ENCODE measurements at regions not wholly inside any gene's neighbourhood (a gene's known extent, or its start where the extent isn't known, plus 50 kb on each side); places are given as distances from the start of the nearest gene placed in this dataset.

DNA sequence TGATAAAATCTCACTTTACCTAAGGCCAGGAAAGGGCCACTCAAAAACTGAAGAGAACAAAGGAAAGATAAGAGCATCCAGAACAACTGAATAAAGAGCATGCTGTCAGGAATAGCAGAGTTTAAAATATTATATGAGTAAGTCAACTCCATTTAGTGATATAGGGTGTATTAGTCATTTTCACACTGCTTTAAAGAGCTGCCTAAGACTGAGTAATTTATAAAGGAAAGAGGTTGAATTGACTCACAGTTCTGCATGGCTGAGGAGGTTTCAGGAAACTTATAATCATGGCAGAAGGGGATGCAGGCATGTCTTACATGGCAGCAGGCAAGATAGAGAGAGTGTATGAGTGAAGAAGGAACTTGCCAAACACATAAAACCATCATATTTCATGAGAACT lies 778.0 kb upstream of the NECTIN3 start:
- no peaks in the 10 kb centered on the region for H3K36me3 ChIP-seq (ENCODE audit: control insufficient read depth in 4 of 4, insufficient read depth in 3 of 4, low read depth in 1 of 4, low read length in 3 of 4)
- H3K27ac ChIP-seq (ENCODE audit: low read depth in 1 of 2, low read length in 2 of 2), result no peak overlapping the region
- DNase-seq (ENCODE audit: low spot score), result no peak
- H3K4me1 ChIP-seq (ENCODE audit: control insufficient read depth in 4 of 4, insufficient read depth in 4 of 4, low read length in 3 of 4), result no peaks in the 10 kb centered on the region
- no peaks in the 10 kb centered on the region for H3K27me3 ChIP-seq (ENCODE audit: control insufficient read depth in 4 of 4, insufficient read depth in 4 of 4, low read length in 3 of 4)
- peaks cover 0 to 2% (median 1%) of the 10 kb centered on the region in 4 donors for H3K9me3 ChIP-seq (ENCODE audit: control insufficient read depth in 4 of 4, low read length in 3 of 4)
- H3K9ac ChIP-seq (ENCODE audit: low read depth in 1 of 2, low read length in 2 of 2), result no peak overlapping the region
- TF ChIP-seq, protein P1, sequence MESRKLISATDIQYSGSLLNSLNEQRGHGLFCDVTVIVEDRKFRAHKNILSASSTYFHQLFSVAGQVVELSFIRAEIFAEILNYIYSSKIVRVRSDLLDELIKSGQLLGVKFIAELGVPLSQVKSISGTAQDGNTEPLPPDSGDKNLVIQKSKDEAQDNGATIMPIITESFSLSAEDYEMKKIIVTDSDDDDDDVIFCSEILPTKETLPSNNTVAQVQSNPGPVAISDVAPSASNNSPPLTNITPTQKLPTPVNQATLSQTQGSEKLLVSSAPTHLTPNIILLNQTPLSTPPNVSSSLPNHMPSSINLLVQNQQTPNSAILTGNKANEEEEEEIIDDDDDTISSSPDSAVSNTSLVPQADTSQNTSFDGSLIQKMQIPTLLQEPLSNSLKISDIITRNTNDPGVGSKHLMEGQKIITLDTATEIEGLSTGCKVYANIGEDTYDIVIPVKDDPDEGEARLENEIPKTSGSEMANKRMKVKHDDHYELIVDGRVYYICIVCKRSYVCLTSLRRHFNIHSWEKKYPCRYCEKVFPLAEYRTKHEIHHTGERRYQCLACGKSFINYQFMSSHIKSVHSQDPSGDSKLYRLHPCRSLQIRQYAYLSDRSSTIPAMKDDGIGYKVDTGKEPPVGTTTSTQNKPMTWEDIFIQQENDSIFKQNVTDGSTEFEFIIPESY (IDR thresholded peaks at IDR 0.05), result no peak
- TF ChIP-seq, protein P2, sequence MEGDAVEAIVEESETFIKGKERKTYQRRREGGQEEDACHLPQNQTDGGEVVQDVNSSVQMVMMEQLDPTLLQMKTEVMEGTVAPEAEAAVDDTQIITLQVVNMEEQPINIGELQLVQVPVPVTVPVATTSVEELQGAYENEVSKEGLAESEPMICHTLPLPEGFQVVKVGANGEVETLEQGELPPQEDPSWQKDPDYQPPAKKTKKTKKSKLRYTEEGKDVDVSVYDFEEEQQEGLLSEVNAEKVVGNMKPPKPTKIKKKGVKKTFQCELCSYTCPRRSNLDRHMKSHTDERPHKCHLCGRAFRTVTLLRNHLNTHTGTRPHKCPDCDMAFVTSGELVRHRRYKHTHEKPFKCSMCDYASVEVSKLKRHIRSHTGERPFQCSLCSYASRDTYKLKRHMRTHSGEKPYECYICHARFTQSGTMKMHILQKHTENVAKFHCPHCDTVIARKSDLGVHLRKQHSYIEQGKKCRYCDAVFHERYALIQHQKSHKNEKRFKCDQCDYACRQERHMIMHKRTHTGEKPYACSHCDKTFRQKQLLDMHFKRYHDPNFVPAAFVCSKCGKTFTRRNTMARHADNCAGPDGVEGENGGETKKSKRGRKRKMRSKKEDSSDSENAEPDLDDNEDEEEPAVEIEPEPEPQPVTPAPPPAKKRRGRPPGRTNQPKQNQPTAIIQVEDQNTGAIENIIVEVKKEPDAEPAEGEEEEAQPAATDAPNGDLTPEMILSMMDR (IDR thresholded peaks at IDR 0.05; ENCODE audit: low read depth, low read length, missing input control), result no peak
- TF ChIP-seq RAD21 (IDR thresholded peaks at IDR 0.05) (no peak), TAF1 (conservative IDR thresholded peaks at IDR 0.05) (no peak), RXRA (IDR thresholded peaks at IDR 0.05) (no peak), SP1 (IDR thresholded peaks at IDR 0.05) (no peak), GABPA (IDR thresholded peaks at IDR 0.05 in 1 of 2, conservative IDR thresholded peaks at IDR 0.05 in 1 of 2) (no peak), NR2F2 (IDR thresholded peaks at IDR 0.05) (no peak), FOXA1 (IDR thresholded peaks at IDR 0.05) (no peak), YY1 (IDR thresholded peaks at IDR 0.05) (no peak), JUND (IDR thresholded peaks at IDR 0.05) (no peak)
- TF ChIP-seq, protein P3, sequence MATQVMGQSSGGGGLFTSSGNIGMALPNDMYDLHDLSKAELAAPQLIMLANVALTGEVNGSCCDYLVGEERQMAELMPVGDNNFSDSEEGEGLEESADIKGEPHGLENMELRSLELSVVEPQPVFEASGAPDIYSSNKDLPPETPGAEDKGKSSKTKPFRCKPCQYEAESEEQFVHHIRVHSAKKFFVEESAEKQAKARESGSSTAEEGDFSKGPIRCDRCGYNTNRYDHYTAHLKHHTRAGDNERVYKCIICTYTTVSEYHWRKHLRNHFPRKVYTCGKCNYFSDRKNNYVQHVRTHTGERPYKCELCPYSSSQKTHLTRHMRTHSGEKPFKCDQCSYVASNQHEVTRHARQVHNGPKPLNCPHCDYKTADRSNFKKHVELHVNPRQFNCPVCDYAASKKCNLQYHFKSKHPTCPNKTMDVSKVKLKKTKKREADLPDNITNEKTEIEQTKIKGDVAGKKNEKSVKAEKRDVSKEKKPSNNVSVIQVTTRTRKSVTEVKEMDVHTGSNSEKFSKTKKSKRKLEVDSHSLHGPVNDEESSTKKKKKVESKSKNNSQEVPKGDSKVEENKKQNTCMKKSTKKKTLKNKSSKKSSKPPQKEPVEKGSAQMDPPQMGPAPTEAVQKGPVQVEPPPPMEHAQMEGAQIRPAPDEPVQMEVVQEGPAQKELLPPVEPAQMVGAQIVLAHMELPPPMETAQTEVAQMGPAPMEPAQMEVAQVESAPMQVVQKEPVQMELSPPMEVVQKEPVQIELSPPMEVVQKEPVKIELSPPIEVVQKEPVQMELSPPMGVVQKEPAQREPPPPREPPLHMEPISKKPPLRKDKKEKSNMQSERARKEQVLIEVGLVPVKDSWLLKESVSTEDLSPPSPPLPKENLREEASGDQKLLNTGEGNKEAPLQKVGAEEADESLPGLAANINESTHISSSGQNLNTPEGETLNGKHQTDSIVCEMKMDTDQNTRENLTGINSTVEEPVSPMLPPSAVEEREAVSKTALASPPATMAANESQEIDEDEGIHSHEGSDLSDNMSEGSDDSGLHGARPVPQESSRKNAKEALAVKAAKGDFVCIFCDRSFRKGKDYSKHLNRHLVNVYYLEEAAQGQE (IDR thresholded peaks at IDR 0.05), result no peak
- H3K4me3 ChIP-seq (ENCODE audit: low read depth in 1 of 3, low read length in 3 of 3), result no peak overlapping the region

DNA sequence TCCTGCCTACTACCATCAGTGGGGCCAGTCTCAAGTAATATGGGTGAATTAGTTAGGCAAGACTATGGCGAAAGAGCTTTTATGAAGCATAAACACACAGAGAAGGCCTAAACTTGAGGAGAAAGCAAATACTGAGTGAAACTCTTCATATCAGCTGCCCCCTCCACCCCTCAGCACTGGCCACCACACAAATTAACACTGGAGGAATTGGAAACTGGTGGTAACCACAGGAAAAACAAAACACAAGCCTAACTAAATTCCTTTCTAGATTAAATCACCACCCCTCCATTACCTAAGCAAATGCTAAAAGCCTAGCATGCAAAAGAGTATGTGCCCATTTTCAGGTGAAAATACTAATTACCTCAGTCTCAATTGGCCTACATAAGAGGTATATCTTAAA lies 774.7 kb upstream of the NECTIN3 start:
- H3K27me3 ChIP-seq (ENCODE audit: control insufficient read depth in 4 of 4, insufficient read depth in 4 of 4, low read length in 3 of 4), result no peaks in the 10 kb centered on the region
- H3K36me3 ChIP-seq (ENCODE audit: control insufficient read depth in 4 of 4, insufficient read depth in 3 of 4, low read depth in 1 of 4, low read length in 3 of 4), result no peaks in the 10 kb centered on the region
- TF ChIP-seq NR2F2 (IDR thresholded peaks at IDR 0.05) (no peak), EGR1 (IDR thresholded peaks at IDR 0.05; ENCODE audit: low read depth in 2 of 2) (no peak), YY1 (IDR thresholded peaks at IDR 0.05) (no peak), HNF4G (IDR thresholded peaks at IDR 0.05) (no peak), HNF4A (conservative IDR thresholded peaks at IDR 0.05) (no peak), RXRA (IDR thresholded peaks at IDR 0.05) (no peak), SP1 (IDR thresholded peaks at IDR 0.05) (no peak)
- TF ChIP-seq, protein P2 (IDR thresholded peaks at IDR 0.05; ENCODE audit: low read depth, low read length, missing input control), result no peak
- TF ChIP-seq, protein P1 (IDR thresholded peaks at IDR 0.05), result no peak
- TF ChIP-seq, protein P3 (IDR thresholded peaks at IDR 0.05), result no peak
- H3K9me3 ChIP-seq (ENCODE audit: control insufficient read depth in 4 of 4, low read length in 3 of 4), result peaks cover 0 to 2% (median 1%) of the 10 kb centered on the region in 4 donors
- no peak overlapping the region for H3K27ac ChIP-seq (ENCODE audit: low read depth in 1 of 2, low read length in 2 of 2)
- 96% methylated on average over 1 of the region's 1 CpG for WGBS
- DNase-seq (ENCODE audit: low spot score), result no peak
- H3K4me1 ChIP-seq (ENCODE audit: control insufficient read depth in 4 of 4, insufficient read depth in 4 of 4, low read length in 3 of 4), result no peaks in the 10 kb centered on the region
- no peak overlapping the region for H3K9ac ChIP-seq (ENCODE audit: low read depth in 1 of 2, low read length in 2 of 2)
- no peak overlapping the region for H3K4me3 ChIP-seq (ENCODE audit: low read depth in 1 of 3, low read length in 3 of 3)
